OCI-M2 (cell line): ENCODE measurements at regions not wholly inside any gene's neighbourhood (a gene's known extent, or its start where the extent isn't known, plus 50 kb on each side); places are given as distances from the start of the nearest gene placed in this dataset.

Source experiments
- DNase-seq: peaks from one replicate; lab custom pipeline; 2025; ENCODE audit not compliant: unreplicated experiment; lab: John Stamatoyannopoulos, UW

- DNase-seq, result no peak
Measured at GRCh38 chr5:71993600-71993999, 113.7 kb upstream of the MAP1B start.

GRCh38 chr5:71996789-71997188, 110.5 kb upstream of the MAP1B start:
- no peak for DNase-seq

- DNase-seq, result no peak
Measured at GRCh38 chr5:71998746-71999145, 108.5 kb upstream of the MAP1B start.

- no peak for DNase-seq
Measured at GRCh38 chr5:72000707-72001106, 106.6 kb upstream of the MAP1B start.

GRCh38 chr5:72005671-72006070, 101.6 kb upstream of the MAP1B start:
- no peak for DNase-seq

- no peak for DNase-seq
Measured at GRCh38 chr5:72006361-72006760, 100.9 kb upstream of the MAP1B start.

GRCh38 chr5:72007336-72008111, 99.8 kb upstream of the MAP1B start:
- DNase-seq, result no peak

- no peak for DNase-seq
Measured at GRCh38 chr5:72009280-72009679, 98.0 kb upstream of the MAP1B start.

GRCh38 chr5:72010430-72010829, 96.8 kb upstream of the MAP1B start:
- no peak for DNase-seq

GRCh38 chr5:72012906-72013305, 94.4 kb upstream of the MAP1B start:
- no peak for DNase-seq

- DNase-seq, result no peak
Measured at GRCh38 chr5:72013766-72014624, 93.3 kb upstream of the MAP1B start.

GRCh38 chr5:72015103-72015548, 92.1 kb upstream of the MAP1B start:
- no peak for DNase-seq

- DNase-seq, result no peak
Measured at GRCh38 chr5:72018143-72018803, 89.0 kb upstream of the MAP1B start.

GRCh38 chr5:72020161-72020983, 86.9 kb upstream of the MAP1B start:
- no peak for DNase-seq

- DNase-seq, result no peak
Measured at GRCh38 chr5:72021651-72022357, 85.5 kb upstream of the MAP1B start.

GRCh38 chr5:72028382-72028781, 78.9 kb upstream of the MAP1B start:
- no peak for DNase-seq

GRCh38 chr5:72030237-72030636, 77.0 kb upstream of the MAP1B start:
- DNase-seq, result no peak

GRCh38 chr5:72032788-72033187, 74.5 kb upstream of the MAP1B start:
- no peak for DNase-seq

GRCh38 chr5:72034770-72035169, 72.5 kb upstream of the MAP1B start:
- no peak for DNase-seq

GRCh38 chr5:72035831-72036230, 71.4 kb upstream of the MAP1B start:
- DNase-seq, result no peak
